Pancreas (tissue), 10 donors: ENCODE measurements at regions not wholly inside any gene's neighbourhood (a gene's known extent, or its start where the extent isn't known, plus 50 kb on each side); places are given as distances from the start of the nearest gene placed in this dataset.

ENCODE experiments used
- ATAC-seq, 4 donors: fragments of 200-7000 bp; cut with Tn5 transposase; one replicate each; pipeline versions ENCODE4 v1.8.0 to v1.9.1; 2020; ENCODE audit warnings: mild to moderate bottlenecking in 4 of 4, moderate library complexity in 4 of 4
- DNase-seq, 6 donors: peaks; one replicate each; pipeline ENCODE4 v3.0.0-alpha.2; 2020
- FAIRE-seq: peaks from 2 replicates; lab custom pipeline; 2012; peaks lifted over from hg19 to GRCh38; lab: Jason Lieb, UNC
- H3K27ac ChIP-seq, 4 donors: fragments of 200-600 bp; sonication (generic); 1 replicate in 3 of 4; 2 replicates in 1 of 4; pipeline versions ENCODE4 v1.5.0 to v1.8.0; 2020
- H3K27me3 ChIP-seq, 4 donors: fragments of 200-600 bp; one replicate each; pipeline ENCODE4 v1.8.0; 2021
- H3K36me3 ChIP-seq, 3 donors: fragments of 200-600 bp; sonication (generic) in 1 of 3; one replicate each; pipeline versions ENCODE4 v1.5.0 to v1.8.0; 2020 to 2021
- H3K4me1 ChIP-seq, 3 donors: fragments of 200-600 bp; one replicate each; pipeline ENCODE4 v1.8.0; 2021
- H3K4me3 ChIP-seq, 4 donors: fragments of 200-600 bp; sonication (generic) in 2 of 4; one replicate each; pipeline versions ENCODE4 v1.5.0 to v1.8.0; 2020 to 2021
- H3K9me3 ChIP-seq, 4 donors: fragments of 200-600 bp; one replicate each; pipeline ENCODE4 v1.8.0; 2021
- CTCF ChIP-seq, 4 donors: fragments of 200-600 bp; sonication (generic) in 3 of 4; IDR thresholded peaks; one replicate each; pipeline versions ENCODE4 v1.5.0 to v1.8.0; 2021; ENCODE audit warnings: antibody characterized with exemption in 4 of 4
- WGBS, 2 donors: extraction: QIAGEN DNeasy Blood & Tissue Kit; methylation state at CpG; one replicate each; pipeline ENCODE4 v1.1.7; 2013; 5-methylcytosine and 5-hydroxymethylcytosine counted together
- intact Hi-C, 3 donors: fragments of 100-400 bp; cut with DNase I; formaldehyde crosslinking; loops; one replicate each; pipeline versions ENCODE4 v1.11.1 to v1.14.2; 2022
- donor health status: healthy with polysubstance abuse.
- donor health status: DM: no; HTN: no; CAD: no; lungs with moderate emphysema.
- donor health status: DM: no; HTN: no; CAD: no.
- donor health status: control.
- donor health status: control.
- donor health status: Bipolar disorder and iron deficiency.
- donor health status: DM: yes; HTN: yes; CAD: no.
- donor health status: DM: no; HTN: no; CAD: no.
- donor health status: DM: no; HTN: no; CAD: no.
- donor health status: DM: yes; HTN: yes; CAD: no.

- intact Hi-C loops = loop anchor here in 1 of 3 donors (5.0 kb wide), 1 partner anchor 185 kb away; no protein-coding TSS in a partner anchor
- no peak for TF ChIP-seq CTCF (IDR thresholded peaks at IDR 0.05)
- no peak for DNase-seq
- Histone ChIP-seq H3K4me1 (peaks cover 0 to 3% (median 0%) of the 10 kb centered on the region in 3 donors), H3K36me3 (no peaks in the 10 kb centered on the region), H3K4me3 (no peak overlapping the region), H3K27me3 (no peaks in the 10 kb centered on the region), H3K9me3 (no peaks in the 10 kb centered on the region), H3K27ac (no peak overlapping the region)
- 77 to 86% methylated on average over 2 of the region's 2 CpGs for WGBS, 2 donors
- no peak for ATAC-seq
- FAIRE-seq = no peak
These were observed 61.5 kb upstream of the CTIF start for GRCh38 chr18:48477348-48477747.

GRCh38 chr18:48476550-48476917, 62.3 kb upstream of the CTIF start:
- H3K36me3 ChIP-seq = no peaks in the 10 kb centered on the region
- H3K27ac ChIP-seq = no peak overlapping the region
- H3K4me1 ChIP-seq = peaks cover 0 to 3% (median 0%) of the 10 kb centered on the region in 3 donors
- WGBS, 2 donors = 70 to 78% methylated on average over 3 of the region's 3 CpGs
- intact Hi-C loops = loop anchor here in 1 of 3 donors (5.0 kb wide), 1 partner anchor 186 kb away; no protein-coding TSS in a partner anchor
- H3K9me3 ChIP-seq = no peaks in the 10 kb centered on the region
- DNase-seq (no peak), FAIRE-seq (no peak), ATAC-seq (peak in 1 of 4 donors; percentile 8)
- no peak overlapping the region for H3K4me3 ChIP-seq
- TF ChIP-seq CTCF (IDR thresholded peaks at IDR 0.05) = no peak
- no peaks in the 10 kb centered on the region for H3K27me3 ChIP-seq

- Histone ChIP-seq H3K27me3 (no peaks in the 10 kb centered on the region), H3K9me3 (no peaks in the 10 kb centered on the region), H3K27ac (no peak overlapping the region), H3K36me3 (no peaks in the 10 kb centered on the region), H3K4me1 (peaks cover 0 to 3% (median 0%) of the 10 kb centered on the region in 3 donors), H3K4me3 (no peak overlapping the region)
- peak; percentile 51 to 79 (median 70) for TF ChIP-seq CTCF (IDR thresholded peaks at IDR 0.05)
- WGBS, 2 donors = 16 to 21% methylated on average over 8 of the region's 8 CpGs
- FAIRE-seq (no peak), ATAC-seq (peak; percentile 86 to 99 (median 98)), DNase-seq (peak in 4 of 6 donors; percentile 37 to 72 (median 46))
- intact Hi-C loops = loop anchor here in 1 of 3 donors (5.0 kb wide), 1 partner anchor 186 kb away; no protein-coding TSS in a partner anchor
These were observed 62.9 kb upstream of the CTIF start for GRCh38 chr18:48475635-48476549.

- FAIRE-seq = no peak
These were observed 64.6 kb upstream of the ZBTB7C start for GRCh38 chr18:48473816-48474215.

More at GRCh38 chr18:48473816-48474215, 64.6 kb upstream of the ZBTB7C start:
- Histone ChIP-seq H3K4me1 (peaks cover 0 to 3% (median 0%) of the 10 kb centered on the region in 3 donors), H3K27ac (no peak overlapping the region), H3K9me3 (no peaks in the 10 kb centered on the region), H3K4me3 (no peak overlapping the region), H3K27me3 (no peaks in the 10 kb centered on the region), H3K36me3 (no peaks in the 10 kb centered on the region)
- TF ChIP-seq CTCF (IDR thresholded peaks at IDR 0.05) = no peak
- 74 to 77% methylated on average over 1 of the region's 1 CpG for WGBS, 2 donors
- intact Hi-C loops = loop anchor here in 1 of 3 donors (5.0 kb wide), 1 partner anchor 188 kb away; no protein-coding TSS in a partner anchor
- no peak for ATAC-seq
- DNase-seq = no peak
